ENCODE measurements at regions not wholly inside any gene's neighbourhood (a gene's known extent, or its start where the extent isn't known, plus 50 kb on each side); places are given as distances from the start of the nearest gene placed in this dataset.
"Not testable (repeated sequence)": the region's sequence is repeated elsewhere in the genome, so short reads cannot be mapped to it uniquely, and the experiment has no call there.

DNA sequence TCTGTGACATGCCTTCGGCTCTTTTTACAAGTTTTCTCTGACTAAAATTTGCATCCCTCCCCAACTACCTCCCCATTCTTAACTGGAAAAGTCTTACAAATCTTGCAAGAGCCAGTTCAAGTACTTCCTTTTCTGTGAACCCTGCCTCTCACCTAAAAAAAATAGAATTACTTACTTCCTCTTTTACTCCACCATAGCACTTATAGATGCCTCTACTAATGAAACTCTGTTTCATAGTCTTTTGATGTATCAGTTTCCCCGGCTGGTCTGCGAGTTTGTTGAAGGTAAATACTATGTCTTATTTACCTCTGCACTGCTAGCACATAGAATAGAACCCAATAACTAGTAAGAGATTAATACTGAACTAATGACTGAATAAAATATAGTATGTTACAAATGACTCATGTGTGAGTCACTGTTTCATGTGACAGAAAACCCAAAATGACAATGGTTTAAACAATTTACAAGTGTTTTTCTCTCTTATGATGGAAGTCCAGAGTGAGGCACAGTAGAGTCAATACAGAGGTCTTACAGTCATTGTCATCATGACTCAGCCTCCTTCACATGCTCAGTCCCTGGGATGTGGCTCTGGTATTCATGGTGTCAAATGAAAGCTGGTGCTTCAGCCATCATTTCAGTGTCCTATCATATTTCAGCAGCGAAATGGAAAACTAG, 393.5 kb downstream of the RSL24D1 start:
- no peak for DNase-seq
- Mint-ChIP-seq H3K4me3 (no peak overlapping the region), H3K27me3 (no peaks in the 10 kb centered on the region), H3K36me3 (ENCODE audit: low read depth) (no peaks in the 10 kb centered on the region), H3K9me3 (no peaks in the 10 kb centered on the region), H3K4me1 (ENCODE audit: low read depth) (peaks cover 8% of the 10 kb centered on the region), H3K27ac (no peak overlapping the region)

DNA sequence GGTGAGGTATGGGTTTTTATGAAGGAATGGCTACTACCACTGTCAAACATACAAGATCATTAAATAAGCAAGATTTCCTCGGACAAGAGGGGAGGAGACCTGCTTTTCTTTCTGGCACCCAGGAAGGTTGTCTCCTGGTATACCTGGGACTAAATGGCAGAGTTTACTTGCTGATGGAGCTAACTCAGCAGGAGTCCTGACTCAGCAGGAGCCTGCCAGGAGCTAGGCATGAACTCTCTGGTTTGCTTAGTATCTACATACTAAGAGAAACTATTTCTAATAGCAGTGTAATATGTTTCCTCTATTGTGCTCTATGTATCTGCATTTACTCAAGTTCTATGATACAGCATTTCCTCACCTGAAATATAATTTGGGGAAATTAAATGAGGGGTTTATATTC, 404.2 kb downstream of the RSL24D1 start:
- Mint-ChIP-seq H3K27me3 (no peaks in the 10 kb centered on the region), H3K36me3 (ENCODE audit: low read depth) (no peaks in the 10 kb centered on the region), H3K4me1 (ENCODE audit: low read depth) (no peaks in the 10 kb centered on the region), H3K27ac (no peak overlapping the region), H3K4me3 (no peak overlapping the region), H3K9me3 (no peaks in the 10 kb centered on the region)
- DNase-seq: no peak

DNA sequence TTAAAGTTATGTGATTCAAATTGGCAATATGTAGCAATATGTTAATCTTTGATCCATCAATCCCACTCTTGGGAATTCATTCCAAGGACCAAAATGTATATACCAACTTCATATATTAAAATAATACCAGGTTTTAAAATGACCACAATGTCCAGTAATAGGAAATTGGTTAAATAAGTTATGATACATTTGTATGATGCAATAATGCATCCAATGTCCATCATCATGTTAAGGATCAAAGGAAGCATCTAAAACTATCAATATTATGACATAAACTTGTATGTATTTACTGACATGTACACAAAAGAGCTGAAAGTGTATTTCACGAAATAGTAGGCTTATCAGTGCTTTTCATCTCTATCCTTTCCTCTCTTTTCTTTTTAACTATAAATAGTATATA, 406.0 kb downstream of the RSL24D1 start:
- Mint-ChIP-seq H3K4me3 (no peak overlapping the region), H3K4me1 (ENCODE audit: low read depth) (no peaks in the 10 kb centered on the region), H3K27me3 (no peaks in the 10 kb centered on the region), H3K36me3 (ENCODE audit: low read depth) (no peaks in the 10 kb centered on the region), H3K9me3 (no peaks in the 10 kb centered on the region), H3K27ac (no peak overlapping the region)
- DNase-seq: no peak

DNA sequence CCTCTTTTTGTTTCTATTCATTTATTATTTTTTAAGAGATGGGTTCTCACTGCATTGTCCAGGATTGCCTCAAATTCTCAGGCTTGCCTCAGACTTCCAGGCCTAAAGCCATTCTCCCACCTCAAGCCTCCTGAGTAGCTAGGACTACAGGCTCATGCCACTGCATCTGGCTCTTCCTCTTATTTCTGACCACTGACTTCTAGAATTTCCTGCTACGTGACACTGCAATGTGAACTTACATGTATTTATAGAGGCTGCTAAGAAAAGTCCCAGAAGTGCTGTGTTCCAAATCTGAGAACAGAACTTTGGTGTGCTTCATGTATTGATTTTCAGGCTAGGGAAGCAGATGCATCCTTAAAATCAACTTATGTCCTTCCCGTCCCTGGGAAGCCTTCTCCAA, 407.4 kb downstream of the RSL24D1 start:
- Mint-ChIP-seq H3K4me3 (no peak overlapping the region), H3K27ac (no peak overlapping the region), H3K27me3 (no peaks in the 10 kb centered on the region), H3K36me3 (ENCODE audit: low read depth) (no peaks in the 10 kb centered on the region), H3K4me1 (ENCODE audit: low read depth) (no peaks in the 10 kb centered on the region), H3K9me3 (no peaks in the 10 kb centered on the region)
- DNase-seq: no peak

DNA sequence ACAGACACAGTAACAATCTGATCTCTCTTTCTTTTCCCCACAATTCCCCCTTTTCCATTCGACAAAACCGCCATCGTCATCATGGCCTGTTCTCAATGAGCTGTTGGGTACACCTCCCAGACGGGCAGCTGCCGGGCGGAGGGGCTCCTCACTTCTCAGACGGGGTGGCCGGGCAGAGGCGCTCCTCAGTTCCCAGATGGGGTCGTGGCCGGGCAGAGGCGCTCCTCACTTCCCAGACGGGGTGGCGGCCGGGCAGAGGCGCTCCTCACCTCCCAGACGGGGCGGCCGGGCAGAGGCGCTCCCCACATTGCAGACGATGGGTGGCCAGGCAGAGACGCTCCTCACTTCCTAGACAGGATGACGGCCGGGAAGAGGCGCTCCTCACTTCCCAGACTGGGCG, 415.5 kb downstream of the RSL24D1 start:
- not testable (repeated sequence) for H3K27ac Mint-ChIP-seq; H3K9me3 Mint-ChIP-seq; H3K36me3 Mint-ChIP-seq (ENCODE audit: low read depth); H3K4me1 Mint-ChIP-seq (ENCODE audit: low read depth); H3K4me3 Mint-ChIP-seq; H3K27me3 Mint-ChIP-seq; DNase-seq

DNA sequence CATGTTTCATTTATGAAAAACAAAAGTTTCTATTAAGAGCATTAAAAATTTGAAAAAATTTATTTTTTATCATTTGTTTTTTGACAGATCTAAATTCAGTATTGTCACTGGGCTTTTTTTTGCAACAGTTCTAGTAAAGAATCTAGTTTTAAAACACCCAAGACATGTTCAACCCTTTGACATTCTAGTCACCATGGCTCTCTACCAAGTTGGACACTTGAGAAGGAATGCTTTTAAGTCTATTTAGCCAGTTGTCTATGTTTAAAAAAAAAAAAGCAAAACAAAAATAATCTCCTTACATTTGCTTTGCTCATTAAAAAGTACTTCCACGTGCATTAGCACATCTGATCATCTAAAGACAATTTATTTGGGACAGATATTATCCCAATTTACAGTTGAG, 417.5 kb downstream of the RSL24D1 start:
- Mint-ChIP-seq H3K4me1 (ENCODE audit: low read depth) (no peaks in the 10 kb centered on the region), H3K36me3 (ENCODE audit: low read depth) (no peaks in the 10 kb centered on the region), H3K4me3 (no peak overlapping the region), H3K27me3 (no peaks in the 10 kb centered on the region), H3K9me3 (peaks cover 5% of the 10 kb centered on the region), H3K27ac (no peak overlapping the region)
- no peak for DNase-seq

DNA sequence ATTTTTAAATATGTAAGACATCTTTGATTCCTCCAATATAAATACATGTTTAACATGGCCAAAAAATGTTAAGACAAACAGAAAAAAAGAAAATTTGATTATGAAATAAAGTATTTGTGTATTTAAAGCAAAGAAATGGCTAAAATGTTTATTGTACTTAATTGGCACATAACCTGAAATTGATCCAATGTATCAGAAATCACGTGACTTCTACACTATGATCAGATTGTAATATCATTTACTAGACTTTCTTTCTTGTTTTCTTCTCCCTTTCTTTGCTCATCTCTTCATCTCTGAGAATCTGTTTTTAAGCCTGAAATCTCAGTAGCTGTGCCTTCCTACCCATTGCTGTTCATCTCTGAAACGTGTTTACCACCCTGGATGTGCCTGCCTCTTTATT, 420.3 kb downstream of the RSL24D1 start:
- no peak overlapping the region for H3K27ac Mint-ChIP-seq

DNA sequence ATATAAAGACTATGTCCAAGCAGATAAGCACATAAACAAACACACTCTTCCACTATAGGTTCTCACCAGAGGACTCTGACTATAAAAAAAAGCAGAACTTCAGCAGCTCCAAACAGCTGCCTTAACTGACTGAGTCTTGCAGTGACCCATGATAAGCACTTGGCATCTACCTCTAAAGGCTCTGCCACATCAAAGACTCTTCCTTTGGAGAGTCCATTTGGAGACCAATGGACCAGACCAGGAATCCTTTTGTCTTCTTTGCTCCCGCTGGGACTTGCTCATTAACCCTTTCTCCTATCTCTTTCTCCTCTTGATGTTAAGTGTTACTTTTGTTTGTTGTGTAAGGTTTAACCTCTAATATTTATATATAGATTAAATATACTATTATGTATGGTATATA, 424.1 kb downstream of the RSL24D1 start:
- Mint-ChIP-seq H3K4me1 (ENCODE audit: low read depth) (no peaks in the 10 kb centered on the region), H3K4me3 (no peak overlapping the region), H3K27me3 (no peaks in the 10 kb centered on the region), H3K36me3 (ENCODE audit: low read depth) (no peaks in the 10 kb centered on the region), H3K27ac (no peak overlapping the region), H3K9me3 (peaks cover 3% of the 10 kb centered on the region)
- DNase-seq: no peak

More for the DNA sequence above, 420.3 kb downstream of the RSL24D1 start:
- Mint-ChIP-seq H3K4me3 (no peak overlapping the region), H3K36me3 (ENCODE audit: low read depth) (no peaks in the 10 kb centered on the region), H3K4me1 (ENCODE audit: low read depth) (no peaks in the 10 kb centered on the region), H3K27me3 (no peaks in the 10 kb centered on the region), H3K9me3 (no peaks in the 10 kb centered on the region)
- no peak for DNase-seq

DNA sequence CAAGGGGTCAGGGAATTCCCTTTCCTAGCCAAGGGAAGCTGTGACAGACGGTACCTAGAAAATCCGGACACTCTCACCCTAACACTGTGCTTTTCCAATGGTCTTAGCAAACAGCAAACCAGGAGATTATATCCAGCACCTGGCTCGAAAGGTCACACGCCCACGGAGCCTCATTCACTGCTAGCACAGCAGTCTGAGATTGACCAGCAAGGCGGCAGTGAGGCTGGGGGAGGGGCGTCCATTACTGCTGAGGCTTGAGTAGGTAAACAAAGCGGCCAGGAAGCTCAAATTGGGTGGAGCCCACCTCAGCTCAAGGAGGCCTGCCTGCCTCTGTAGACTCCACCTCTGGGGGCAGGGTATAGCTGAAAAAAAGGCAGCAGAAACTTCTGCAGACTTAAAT, 447.3 kb downstream of the RSL24D1 start:
- H3K4me1 Mint-ChIP-seq (ENCODE audit: low read depth); H3K27me3 Mint-ChIP-seq; H3K9me3 Mint-ChIP-seq; DNase-seq; H3K4me3 Mint-ChIP-seq; H3K27ac Mint-ChIP-seq; H3K36me3 Mint-ChIP-seq (ENCODE audit: low read depth): not testable (repeated sequence)

DNA sequence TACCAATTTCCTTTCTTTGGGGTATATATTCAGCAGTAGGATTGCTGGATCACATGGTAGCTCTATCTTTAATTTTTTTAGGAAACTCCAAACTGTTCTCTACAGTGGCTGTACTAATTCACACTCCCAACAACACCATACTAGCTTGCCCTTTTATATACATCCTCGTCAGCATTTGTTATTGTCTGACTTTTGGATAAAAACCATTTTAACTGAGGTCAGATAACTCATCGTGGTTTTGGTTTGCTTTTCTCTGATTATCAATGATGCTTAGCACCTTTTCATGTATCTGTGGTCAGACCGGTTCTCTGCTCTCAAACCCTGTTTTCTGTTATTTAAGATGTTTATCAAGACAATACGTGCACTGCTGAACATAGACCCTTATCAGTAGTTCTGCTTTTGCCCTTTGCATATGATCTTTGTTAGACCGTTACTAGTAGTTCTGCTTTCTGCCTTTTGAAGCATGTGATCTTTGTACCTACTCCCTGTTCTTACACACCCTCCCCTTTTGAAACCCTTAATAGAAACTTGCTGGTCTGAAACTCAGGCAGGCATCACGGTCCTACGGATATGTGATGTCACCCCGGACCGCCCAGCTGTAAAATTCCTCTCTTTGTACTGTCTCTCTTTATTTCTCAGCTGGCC, 474.3 kb downstream of the RSL24D1 start:
- Mint-ChIP-seq H3K4me3 (no peak overlapping the region), H3K27me3 (no peaks in the 10 kb centered on the region), H3K9me3 (peaks cover 20% of the 10 kb centered on the region), H3K27ac (no peak overlapping the region), H3K36me3 (ENCODE audit: low read depth) (no peaks in the 10 kb centered on the region), H3K4me1 (ENCODE audit: low read depth) (no peaks in the 10 kb centered on the region)
- no peak for DNase-seq

DNA sequence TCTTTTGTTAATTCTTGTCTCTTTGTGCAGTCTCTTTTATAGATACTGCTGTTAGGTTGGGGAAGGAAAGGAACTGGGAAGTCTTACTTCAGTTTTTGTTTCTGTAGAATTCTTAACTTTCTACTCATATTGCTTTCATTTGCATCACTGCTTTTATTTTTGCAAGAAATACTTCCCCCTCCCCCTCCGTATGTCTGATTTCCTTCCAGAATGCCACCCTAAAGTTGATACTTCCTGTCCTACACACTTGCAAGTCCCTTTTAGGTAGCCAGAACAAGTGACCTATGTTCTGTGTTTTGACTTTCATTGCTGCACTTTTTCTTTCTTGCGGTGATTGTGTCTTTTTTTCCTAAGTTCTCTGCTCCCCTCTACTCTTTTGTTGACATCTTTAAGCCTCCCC, 477.4 kb downstream of the RSL24D1 start:
- Mint-ChIP-seq H3K4me1 (ENCODE audit: low read depth) (no peaks in the 10 kb centered on the region), H3K27ac (no peak overlapping the region), H3K9me3 (peaks cover 16% of the 10 kb centered on the region), H3K27me3 (no peaks in the 10 kb centered on the region), H3K36me3 (ENCODE audit: low read depth) (no peaks in the 10 kb centered on the region), H3K4me3 (no peak overlapping the region)
- DNase-seq: no peak

DNA sequence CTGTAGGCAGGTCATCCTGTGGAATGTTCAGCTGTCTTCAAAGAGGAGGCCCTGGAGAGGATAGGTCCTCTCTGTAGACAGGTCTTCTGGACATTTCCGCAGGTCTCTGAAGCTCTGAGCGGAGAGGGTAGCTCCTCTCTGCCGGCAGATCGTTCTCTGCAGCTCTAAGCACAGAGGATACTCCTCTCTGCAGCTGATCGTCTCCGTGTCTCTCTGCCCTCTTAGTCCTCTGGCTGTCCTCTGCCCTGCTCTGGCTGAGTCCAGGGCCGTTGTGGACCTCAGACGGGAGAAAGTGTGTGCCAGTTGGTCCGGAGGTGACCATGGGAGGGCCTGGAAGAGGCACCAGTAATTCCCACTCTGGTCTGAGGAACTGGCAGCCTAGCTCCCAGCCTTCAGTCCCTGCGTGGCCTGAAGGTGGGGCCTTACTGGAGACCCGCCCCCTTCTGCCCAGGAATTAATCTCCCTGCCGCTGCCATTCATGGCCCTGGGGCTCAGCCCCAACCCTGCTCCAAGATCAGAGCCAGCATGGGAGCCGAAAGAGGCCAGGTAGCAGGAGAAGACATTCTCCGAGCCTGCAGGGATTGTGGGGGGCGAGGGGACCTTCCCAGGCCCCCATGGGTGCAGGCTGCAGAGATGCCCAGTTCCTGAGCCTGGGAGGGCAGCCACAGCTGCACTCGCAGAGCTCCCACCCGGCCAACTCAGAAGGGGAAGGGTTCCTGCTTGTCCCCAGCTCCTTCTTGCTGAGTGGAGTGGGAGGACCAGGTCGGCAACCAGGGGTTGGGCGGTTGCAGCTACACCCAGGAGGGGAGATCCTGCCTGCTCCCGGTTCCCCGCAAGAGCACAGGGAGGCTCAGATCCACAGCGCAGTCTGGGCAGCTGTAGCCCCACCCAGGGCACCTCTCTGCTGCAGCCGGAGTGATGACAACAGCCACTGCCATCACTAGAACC, 488.7 kb downstream of the RSL24D1 start:
- no peak for DNase-seq

DNA sequence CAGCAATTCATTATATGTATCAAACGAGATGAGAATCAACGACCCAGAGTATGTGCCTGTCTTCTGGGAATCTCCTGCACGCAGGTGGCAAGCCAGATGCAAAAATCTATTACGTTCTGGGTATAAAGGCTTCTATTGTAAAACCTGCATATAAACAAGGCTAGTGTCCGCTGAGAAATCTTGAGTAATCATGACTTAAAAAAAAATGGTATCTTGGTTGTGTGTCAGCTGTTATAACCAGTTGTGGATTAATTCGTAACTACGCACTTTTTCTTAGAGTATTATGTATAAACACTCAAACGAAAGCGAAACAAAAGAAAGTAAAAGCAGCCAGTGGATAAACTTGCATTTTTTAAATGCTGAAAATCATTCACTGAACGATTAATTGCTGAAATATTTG, 509.1 kb downstream of the RSL24D1 start:
- no peak for DNase-seq
- Mint-ChIP-seq H3K4me1 (ENCODE audit: low read depth) (no peaks in the 10 kb centered on the region), H3K27me3 (no peaks in the 10 kb centered on the region), H3K27ac (no peak overlapping the region), H3K9me3 (no peaks in the 10 kb centered on the region), H3K4me3 (no peak overlapping the region), H3K36me3 (ENCODE audit: low read depth) (no peaks in the 10 kb centered on the region)

More for the DNA sequence above, 488.7 kb downstream of the RSL24D1 start:
- no peak overlapping the region for H3K27ac Mint-ChIP-seq
- no peaks in the 10 kb centered on the region for H3K27me3 Mint-ChIP-seq
- no peak overlapping the region for H3K4me3 Mint-ChIP-seq
- H3K4me1 Mint-ChIP-seq (ENCODE audit: low read depth): no peaks in the 10 kb centered on the region
- no peaks in the 10 kb centered on the region for H3K36me3 Mint-ChIP-seq (ENCODE audit: low read depth)
- H3K9me3 Mint-ChIP-seq: no peaks in the 10 kb centered on the region

All from activated T-cell treated with anti-CD3 and anti-CD28 coated beads, Interleukin-2, amount 50 U/mL, for 24 hours (primary cell).